Liver (tissue), 8 donors: ENCODE measurements at regions not wholly inside any gene's neighbourhood (a gene's known extent, or its start where the extent isn't known, plus 50 kb on each side); places are given as distances from the start of the nearest gene placed in this dataset.

Source experiments
- DNase-seq: peaks from one replicate; pipeline ENCODE4 v3.0.0-alpha.2; 2017; ENCODE audit warnings: low spot score
- H3K27ac ChIP-seq, 2 donors: one replicate each; pipeline ENCODE4 v1.7.0; 2013; ENCODE audit warnings: inconsistent platforms in 2 of 2, low read length in 2 of 2, control low read depth in 1 of 2, low read depth in 1 of 2, mild to moderate bottlenecking in 1 of 2
- H3K27me3 ChIP-seq, 4 donors: one replicate each; pipeline versions ENCODE4 v1.6.1 to v1.7.0; 2013; ENCODE audit warnings: low read length in 3 of 4, inconsistent platforms in 1 of 4, mild to moderate bottlenecking in 1 of 4, moderate library complexity in 1 of 4; ENCODE audit not compliant: control insufficient read depth in 4 of 4, insufficient read depth in 4 of 4
- H3K36me3 ChIP-seq, 4 donors: one replicate each; pipeline versions ENCODE4 v1.6.1 to v1.7.0; 2013; ENCODE audit warnings: low read length in 3 of 4, mild to moderate bottlenecking in 3 of 4, low read depth in 1 of 4, moderate library complexity in 1 of 4; ENCODE audit not compliant: control insufficient read depth in 4 of 4, insufficient read depth in 3 of 4
- H3K4me1 ChIP-seq, 4 donors: one replicate each; pipeline versions ENCODE4 v1.6.1 to v1.7.0; 2013; ENCODE audit warnings: low read length in 3 of 4, mild to moderate bottlenecking in 3 of 4, moderate library complexity in 1 of 4; ENCODE audit not compliant: control insufficient read depth in 4 of 4, insufficient read depth in 4 of 4
- H3K4me3 ChIP-seq, 3 donors: one replicate each; pipeline versions ENCODE4 v1.6.1 to v1.7.0; 2013; ENCODE audit warnings: low read length in 3 of 3, control low read depth in 1 of 3, low read depth in 1 of 3, mild to moderate bottlenecking in 1 of 3
- H3K9ac ChIP-seq, 2 donors: one replicate each; pipeline ENCODE4 v1.7.0; 2013; ENCODE audit warnings: low read length in 2 of 2, mild to moderate bottlenecking in 2 of 2, moderate library complexity in 2 of 2, control low read depth in 1 of 2, low read depth in 1 of 2
- H3K9me3 ChIP-seq, 4 donors: one replicate each; pipeline versions ENCODE4 v1.6.1 to v1.7.0; 2013; ENCODE audit warnings: low read length in 3 of 4; ENCODE audit not compliant: control insufficient read depth in 4 of 4
- ATF3 ChIP-seq: IDR thresholded peaks from 2 replicates; pipeline ENCODE4 v1.6.1; 2016; ENCODE audit warnings: antibody characterized with exemption
- CTCF ChIP-seq: fragments of 150-350 bp; IDR thresholded peaks from 2 replicates; pipeline ENCODE4 v1.5.1; 2017; ENCODE audit warnings: improper control_type of control experiment, low read depth, low read length; ENCODE audit not compliant: missing input control
- EGR1 ChIP-seq, 2 donors: IDR thresholded peaks; 2 replicates each; pipeline ENCODE4 v1.6.1; 2016 to 2018; ENCODE audit warnings: antibody characterized with exemption in 2 of 2, low read depth in 2 of 2
- FOXA1 ChIP-seq: IDR thresholded peaks from 2 replicates; pipeline ENCODE4 v1.6.1; 2016; ENCODE audit warnings: antibody characterized with exemption
- FOXA2 ChIP-seq: IDR thresholded peaks from 2 replicates; pipeline ENCODE4 v1.6.1; 2016; ENCODE audit warnings: antibody characterized with exemption
- GABPA ChIP-seq, 2 donors: IDR thresholded peaks in 1 of 2; conservative IDR thresholded peaks in 1 of 2; 2 replicates each; pipeline ENCODE4 v1.6.1; 2016; ENCODE audit warnings: antibody characterized with exemption in 2 of 2, mild to moderate bottlenecking in 1 of 2, moderate library complexity in 1 of 2
- HNF4A ChIP-seq, 2 donors: conservative IDR thresholded peaks; 2 replicates each; pipeline ENCODE4 v1.6.1; 2016; ENCODE audit warnings: antibody characterized with exemption in 2 of 2, mild to moderate bottlenecking in 2 of 2
- HNF4G ChIP-seq: IDR thresholded peaks from 2 replicates; pipeline ENCODE4 v1.6.1; 2016; ENCODE audit warnings: antibody characterized with exemption
- JUND ChIP-seq, 2 donors: IDR thresholded peaks; 2 replicates each; pipeline ENCODE4 v1.6.1; 2016; ENCODE audit warnings: antibody characterized with exemption in 2 of 2
- MAX ChIP-seq: IDR thresholded peaks from 2 replicates; pipeline ENCODE4 v1.6.1; 2016; ENCODE audit warnings: antibody characterized with exemption
- NR2F2 ChIP-seq: IDR thresholded peaks from 2 replicates; pipeline ENCODE4 v1.6.1; 2016; ENCODE audit warnings: antibody characterized with exemption
- RAD21 ChIP-seq, 2 donors: IDR thresholded peaks; 2 replicates each; pipeline ENCODE4 v1.6.1; 2016; ENCODE audit warnings: antibody characterized with exemption in 2 of 2, mild to moderate bottlenecking in 2 of 2
- REST ChIP-seq: IDR thresholded peaks from 2 replicates; pipeline ENCODE4 v1.6.1; 2016; ENCODE audit warnings: antibody characterized with exemption, mild to moderate bottlenecking
- RXRA ChIP-seq, 2 donors: IDR thresholded peaks; 2 replicates each; pipeline ENCODE4 v1.6.1; 2017 to 2018; ENCODE audit warnings: antibody characterized with exemption in 2 of 2, mild to moderate bottlenecking in 1 of 2
- SP1 ChIP-seq: IDR thresholded peaks from 2 replicates; pipeline ENCODE4 v1.6.1; 2018; ENCODE audit warnings: antibody characterized with exemption, mild to moderate bottlenecking
- TAF1 ChIP-seq: conservative IDR thresholded peaks from 2 replicates; pipeline ENCODE4 v1.6.1; 2016; ENCODE audit warnings: antibody characterized with exemption, mild to moderate bottlenecking
- YY1 ChIP-seq: IDR thresholded peaks from 2 replicates; pipeline ENCODE4 v1.6.1; 2016; ENCODE audit warnings: antibody characterized with exemption, mild to moderate bottlenecking
- ZBTB33 ChIP-seq: IDR thresholded peaks from 2 replicates; pipeline ENCODE4 v1.6.1; 2016; ENCODE audit warnings: antibody characterized with exemption
- WGBS: extraction: QIAGEN DNeasy Blood & Tissue Kit; methylation state at CpG from one replicate; pipeline ENCODE4 v1.1.7; 2013; 5-methylcytosine and 5-hydroxymethylcytosine counted together
- donor health status: healthy.
- donor health status: healthy.
- donor health status: healthy.
- donor health status: healthy.
- donor health status: healthy.

GRCh38 chr14:44165936-44166335 is 341.1 kb downstream of the FSCB start:
- no peak overlapping the region for H3K27ac ChIP-seq
- TF ChIP-seq RAD21 (IDR thresholded peaks at IDR 0.05) (no peak), JUND (IDR thresholded peaks at IDR 0.05) (no peak), GABPA (IDR thresholded peaks at IDR 0.05 in 1 of 2, conservative IDR thresholded peaks at IDR 0.05 in 1 of 2) (no peak), FOXA1 (no peak), NR2F2 (no peak), TAF1 (no peak), HNF4G (no peak), ZBTB33 (no peak), HNF4A (conservative IDR thresholded peaks at IDR 0.05) (no peak), SP1 (no peak), CTCF (no peak), YY1 (no peak)
- H3K27me3 ChIP-seq: no peaks in the 10 kb centered on the region
- no peaks in the 10 kb centered on the region for H3K36me3 ChIP-seq
- H3K9ac ChIP-seq: no peak overlapping the region
- H3K4me1 ChIP-seq: peaks cover 0 to 5% (median 2%) of the 10 kb centered on the region in 4 donors
- H3K4me3 ChIP-seq: no peak overlapping the region
- no peak for DNase-seq
- WGBS: 84% methylated on average over 3 of the region's 3 CpGs
- no peaks in the 10 kb centered on the region for H3K9me3 ChIP-seq

- Histone ChIP-seq H3K27ac (no peak overlapping the region), H3K9me3 (no peaks in the 10 kb centered on the region), H3K27me3 (no peaks in the 10 kb centered on the region), H3K4me3 (no peak overlapping the region), H3K9ac (no peak overlapping the region), H3K4me1 (peaks cover 0 to 2% (median under 1%) of the 10 kb centered on the region in 4 donors), H3K36me3 (no peaks in the 10 kb centered on the region)
- WGBS: 72% methylated on average over 1 of the region's 1 CpG
- no peak for TF ChIP-seq RXRA (IDR thresholded peaks at IDR 0.05)
- no peak for TF ChIP-seq HNF4G
- no peak for TF ChIP-seq SP1
- TF ChIP-seq YY1: no peak
- no peak for TF ChIP-seq ATF3
- no peak for TF ChIP-seq NR2F2
- TF ChIP-seq ZBTB33: no peak
- no peak for TF ChIP-seq FOXA1
- TF ChIP-seq TAF1: no peak
- no peak for TF ChIP-seq CTCF
- TF ChIP-seq JUND (IDR thresholded peaks at IDR 0.05): no peak
- no peak for TF ChIP-seq EGR1 (IDR thresholded peaks at IDR 0.05; ENCODE audit: low read depth in 2 of 2)
- no peak for TF ChIP-seq MAX
- no peak for TF ChIP-seq GABPA (IDR thresholded peaks at IDR 0.05 in 1 of 2, conservative IDR thresholded peaks at IDR 0.05 in 1 of 2)
- TF ChIP-seq REST: no peak
- no peak for TF ChIP-seq RAD21 (IDR thresholded peaks at IDR 0.05)
- no peak for TF ChIP-seq FOXA2
- TF ChIP-seq HNF4A (conservative IDR thresholded peaks at IDR 0.05): no peak
- DNase-seq: no peak
Measured at GRCh38 chr14:44165286-44165685, 341.8 kb downstream of the FSCB start.
